Stimulated activated CD4-positive, alpha-beta T cell treated with anti-CD3 and anti-CD28 coated beads, Interleukin-4, amount 100 ng/mL, for 48 hours (primary cell): ENCODE measurements at regions not wholly inside any gene's neighbourhood (a gene's known extent, or its start where the extent isn't known, plus 50 kb on each side); places are given as distances from the start of the nearest gene placed in this dataset.

Source experiments
- DNase-seq, 2 donors: peaks; one replicate each; pipeline ENCODE4 v3.0.0-alpha.2; 2020; ENCODE audit warnings: low read depth in 2 of 2

- DNase-seq: no peak
These were observed 83.5 kb upstream of the MAX start for GRCh38 chr14:65185829-65186228.

GRCh38 chr14:65186951-65187350 is 84.6 kb upstream of the MAX start:
- DNase-seq: no peak

GRCh38 chr14:65187421-65188049 is 85.2 kb upstream of the MAX start:
- DNase-seq: no peak

- no peak for DNase-seq
These were observed 88.0 kb upstream of the MAX start for GRCh38 chr14:65190312-65190711.

GRCh38 chr14:65191716-65192115 is 89.4 kb upstream of the MAX start:
- DNase-seq: no peak

GRCh38 chr14:65192686-65193085 is 90.4 kb upstream of the MAX start:
- DNase-seq: no peak

GRCh38 chr14:65193916-65194590 is 91.7 kb upstream of the MAX start:
- DNase-seq: no peak

- no peak for DNase-seq
These were observed 92.9 kb upstream of the MAX start for GRCh38 chr14:65195042-65195719.

- DNase-seq: no peak
These were observed 96.0 kb upstream of the MAX start for GRCh38 chr14:65198346-65198745.

GRCh38 chr14:65200454-65200853 is 98.1 kb upstream of the MAX start:
- DNase-seq: no peak

GRCh38 chr14:65203574-65203973 is 101.3 kb upstream of the MAX start:
- DNase-seq: no peak

- DNase-seq: no peak
These were observed 101.7 kb upstream of the MAX start for GRCh38 chr14:65204056-65204455.

- no peak for DNase-seq
These were observed 103.7 kb upstream of the MAX start for GRCh38 chr14:65206078-65206447.

- peak in 1 of 2 donors; percentile 32 for DNase-seq
These were observed 104.3 kb upstream of the MAX start for GRCh38 chr14:65206448-65207096.

GRCh38 chr14:65208548-65208947 is 106.2 kb upstream of the MAX start:
- DNase-seq: no peak

GRCh38 chr14:65210118-65210821 is 108.0 kb upstream of the MAX start:
- no peak for DNase-seq

GRCh38 chr14:65210822-65211182 is 108.5 kb upstream of the MAX start:
- DNase-seq: no peak

- DNase-seq: no peak
These were observed 109.1 kb upstream of the MAX start for GRCh38 chr14:65211341-65211987.

- no peak for DNase-seq
These were observed 111.0 kb upstream of the MAX start for GRCh38 chr14:65213316-65213715.

- no peak for DNase-seq
These were observed 112.4 kb upstream of the MAX start for GRCh38 chr14:65214741-65215140.

- no peak for DNase-seq
These were observed 117.0 kb upstream of the MAX start for GRCh38 chr14:65219353-65219752.

- peak; percentile 42 to 51 for DNase-seq
These were observed 120.1 kb upstream of the MAX start for GRCh38 chr14:65222440-65222858.
